ENCODE measurements at regions not wholly inside any gene's neighbourhood (a gene's known extent, or its start where the extent isn't known, plus 50 kb on each side); places are given as distances from the start of the nearest gene placed in this dataset.

DNA sequence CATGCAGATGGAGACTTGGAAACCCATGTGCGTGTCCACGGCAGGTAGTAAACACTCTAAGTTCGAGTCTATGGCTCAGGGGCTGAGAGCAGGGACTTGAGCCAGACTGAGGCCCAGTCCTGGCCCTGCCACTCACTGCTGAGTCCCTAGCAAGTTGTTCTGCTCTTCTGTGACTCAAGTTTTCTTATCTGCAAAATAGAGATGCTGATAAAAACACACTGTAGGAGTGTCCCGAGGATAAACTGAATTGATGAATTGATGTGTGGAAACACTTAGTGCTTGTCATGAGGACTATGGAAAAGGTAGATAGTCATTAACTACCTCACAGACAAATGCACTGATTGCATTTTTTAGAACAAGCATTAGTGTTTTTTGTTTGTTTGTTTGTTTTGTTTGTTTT, 73.2 kb downstream of the BOLA3 start:
- H3K27me3 ChIP-seq = no peaks in the 10 kb centered on the region
- H3K27ac ChIP-seq = no peak overlapping the region
- no peak overlapping the region for H3K4me2 ChIP-seq
- H3K9me2 ChIP-seq (replicated peaks; ENCODE audit: insufficient read depth) = no peaks in the 10 kb centered on the region
- no peaks in the 10 kb centered on the region for H3K9me3 ChIP-seq (ENCODE audit: low read depth)
- peaks cover 2% of the 10 kb centered on the region for H4K20me1 ChIP-seq (ENCODE audit: insufficient read depth, poor library complexity, severe bottlenecking)
- peaks cover 6% of the 10 kb centered on the region for H3K4me1 ChIP-seq (ENCODE audit: insufficient read depth)
- 72% methylated on average over 4 of the region's 4 CpGs for WGBS (ENCODE audit: low lambda C conversion rate, missing lambda C conversion rate)
- H3K79me2 ChIP-seq = peaks cover 33% of the 10 kb centered on the region
- H2AFZ ChIP-seq = no peak overlapping the region
- no peaks in the 10 kb centered on the region for H3K36me3 ChIP-seq (replicated peaks; ENCODE audit: insufficient read depth, low read depth)
- no peak for DNase-seq (ENCODE audit: low spot score)
- H3K4me3 ChIP-seq = no peak overlapping the region
- TF ChIP-seq EZH2phosphoT487 (IDR thresholded peaks at IDR 0.05; ENCODE audit: low read depth, severe bottlenecking, unreplicated experiment) (no peak), EZH2 (IDR thresholded peaks at IDR 0.05; ENCODE audit: borderline replicate concordance) (no peak)
- TF ChIP-seq, protein P1, sequence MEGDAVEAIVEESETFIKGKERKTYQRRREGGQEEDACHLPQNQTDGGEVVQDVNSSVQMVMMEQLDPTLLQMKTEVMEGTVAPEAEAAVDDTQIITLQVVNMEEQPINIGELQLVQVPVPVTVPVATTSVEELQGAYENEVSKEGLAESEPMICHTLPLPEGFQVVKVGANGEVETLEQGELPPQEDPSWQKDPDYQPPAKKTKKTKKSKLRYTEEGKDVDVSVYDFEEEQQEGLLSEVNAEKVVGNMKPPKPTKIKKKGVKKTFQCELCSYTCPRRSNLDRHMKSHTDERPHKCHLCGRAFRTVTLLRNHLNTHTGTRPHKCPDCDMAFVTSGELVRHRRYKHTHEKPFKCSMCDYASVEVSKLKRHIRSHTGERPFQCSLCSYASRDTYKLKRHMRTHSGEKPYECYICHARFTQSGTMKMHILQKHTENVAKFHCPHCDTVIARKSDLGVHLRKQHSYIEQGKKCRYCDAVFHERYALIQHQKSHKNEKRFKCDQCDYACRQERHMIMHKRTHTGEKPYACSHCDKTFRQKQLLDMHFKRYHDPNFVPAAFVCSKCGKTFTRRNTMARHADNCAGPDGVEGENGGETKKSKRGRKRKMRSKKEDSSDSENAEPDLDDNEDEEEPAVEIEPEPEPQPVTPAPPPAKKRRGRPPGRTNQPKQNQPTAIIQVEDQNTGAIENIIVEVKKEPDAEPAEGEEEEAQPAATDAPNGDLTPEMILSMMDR (IDR thresholded peaks at IDR 0.05; ENCODE audit: poor library complexity) = no peak

GRCh38 chr2:74076074-74076470, 71.6 kb downstream of the BOLA3 start:
- no peak for DNase-seq (ENCODE audit: low spot score)
- H2AFZ ChIP-seq = no peak overlapping the region
- H3K4me2 ChIP-seq = no peak overlapping the region
- H3K27ac ChIP-seq = no peak overlapping the region
- TF ChIP-seq EZH2phosphoT487 (IDR thresholded peaks at IDR 0.05; ENCODE audit: low read depth, severe bottlenecking, unreplicated experiment) (no peak), EZH2 (IDR thresholded peaks at IDR 0.05; ENCODE audit: borderline replicate concordance) (no peak)
- TF ChIP-seq, protein P1 (IDR thresholded peaks at IDR 0.05; ENCODE audit: poor library complexity) = no peak
- no peaks in the 10 kb centered on the region for H3K27me3 ChIP-seq
- no peaks in the 10 kb centered on the region for H3K36me3 ChIP-seq (replicated peaks; ENCODE audit: insufficient read depth, low read depth)
- H3K9me2 ChIP-seq (replicated peaks; ENCODE audit: insufficient read depth) = no peaks in the 10 kb centered on the region
- peaks cover 6% of the 10 kb centered on the region for H3K4me1 ChIP-seq (ENCODE audit: insufficient read depth)
- no peak overlapping the region for H3K4me3 ChIP-seq
- H3K79me2 ChIP-seq = peaks cover 27% of the 10 kb centered on the region
- WGBS (ENCODE audit: low lambda C conversion rate, missing lambda C conversion rate) = 61% methylated on average over 1 of the region's 1 CpG
- peaks cover 2% of the 10 kb centered on the region for H4K20me1 ChIP-seq (ENCODE audit: insufficient read depth, poor library complexity, severe bottlenecking)
- no peaks in the 10 kb centered on the region for H3K9me3 ChIP-seq (ENCODE audit: low read depth)

GRCh38 chr2:74077636-74078035, 70.1 kb downstream of the BOLA3 start:
- 77% methylated on average over 7 of the region's 7 CpGs for WGBS (ENCODE audit: low lambda C conversion rate, missing lambda C conversion rate)
- peaks cover 21% of the 10 kb centered on the region for H3K79me2 ChIP-seq
- H3K9me3 ChIP-seq (ENCODE audit: low read depth) = no peaks in the 10 kb centered on the region
- H4K20me1 ChIP-seq (ENCODE audit: insufficient read depth, poor library complexity, severe bottlenecking) = peaks cover 2% of the 10 kb centered on the region
- no peaks in the 10 kb centered on the region for H3K36me3 ChIP-seq (replicated peaks; ENCODE audit: insufficient read depth, low read depth)
- peaks cover 6% of the 10 kb centered on the region for H3K4me1 ChIP-seq (ENCODE audit: insufficient read depth)
- no peak overlapping the region for H2AFZ ChIP-seq
- TF ChIP-seq EZH2phosphoT487 (IDR thresholded peaks at IDR 0.05; ENCODE audit: low read depth, severe bottlenecking, unreplicated experiment) (no peak), EZH2 (IDR thresholded peaks at IDR 0.05; ENCODE audit: borderline replicate concordance) (no peak)
- TF ChIP-seq, protein P1 (IDR thresholded peaks at IDR 0.05; ENCODE audit: poor library complexity) = no peak
- H3K4me2 ChIP-seq = no peak overlapping the region
- no peaks in the 10 kb centered on the region for H3K9me2 ChIP-seq (replicated peaks; ENCODE audit: insufficient read depth)
- DNase-seq (ENCODE audit: low spot score) = no peak
- no peak overlapping the region for H3K4me3 ChIP-seq
- no peaks in the 10 kb centered on the region for H3K27me3 ChIP-seq
- H3K27ac ChIP-seq = no peak overlapping the region

GRCh38 chr2:74078466-74078865, 69.2 kb downstream of the BOLA3 start:
- H3K9me3 ChIP-seq (ENCODE audit: low read depth) = no peaks in the 10 kb centered on the region
- H3K36me3 ChIP-seq (replicated peaks; ENCODE audit: insufficient read depth, low read depth) = no peaks in the 10 kb centered on the region
- peaks cover 2% of the 10 kb centered on the region for H4K20me1 ChIP-seq (ENCODE audit: insufficient read depth, poor library complexity, severe bottlenecking)
- no peak overlapping the region for H3K4me3 ChIP-seq
- no peak for DNase-seq (ENCODE audit: low spot score)
- H3K9me2 ChIP-seq (replicated peaks; ENCODE audit: insufficient read depth) = no peaks in the 10 kb centered on the region
- peaks cover 6% of the 10 kb centered on the region for H3K4me1 ChIP-seq (ENCODE audit: insufficient read depth)
- H2AFZ ChIP-seq = no peak overlapping the region
- no peaks in the 10 kb centered on the region for H3K27me3 ChIP-seq
- H3K79me2 ChIP-seq = peaks cover 21% of the 10 kb centered on the region
- TF ChIP-seq, protein P1 (IDR thresholded peaks at IDR 0.05; ENCODE audit: poor library complexity) = no peak
- TF ChIP-seq EZH2phosphoT487 (IDR thresholded peaks at IDR 0.05; ENCODE audit: low read depth, severe bottlenecking, unreplicated experiment) (no peak), EZH2 (IDR thresholded peaks at IDR 0.05; ENCODE audit: borderline replicate concordance) (no peak)
- H3K4me2 ChIP-seq = no peak overlapping the region
- H3K27ac ChIP-seq = no peak overlapping the region

All from hepatocyte (in vitro differentiated cells).